HG03558 (cell line): ENCODE measurements at regions not wholly inside any gene's neighbourhood (a gene's known extent, or its start where the extent isn't known, plus 50 kb on each side); places are given as distances from the start of the nearest gene placed in this dataset.

ENCODE experiments used
- ATAC-seq: cut with Tn5 transposase; IDR thresholded peaks from one replicate; pipeline ENCODE4 v1.9.1; 2021; ENCODE audit warnings: moderate number of reproducible peaks; ENCODE audit not compliant: unreplicated experiment; ENCODE audit errors: extremely low read depth

- ATAC-seq = no peak
Measured at GRCh38 chr4:10738826-10739489, 54.4 kb upstream of the CLNK start.

DNA sequence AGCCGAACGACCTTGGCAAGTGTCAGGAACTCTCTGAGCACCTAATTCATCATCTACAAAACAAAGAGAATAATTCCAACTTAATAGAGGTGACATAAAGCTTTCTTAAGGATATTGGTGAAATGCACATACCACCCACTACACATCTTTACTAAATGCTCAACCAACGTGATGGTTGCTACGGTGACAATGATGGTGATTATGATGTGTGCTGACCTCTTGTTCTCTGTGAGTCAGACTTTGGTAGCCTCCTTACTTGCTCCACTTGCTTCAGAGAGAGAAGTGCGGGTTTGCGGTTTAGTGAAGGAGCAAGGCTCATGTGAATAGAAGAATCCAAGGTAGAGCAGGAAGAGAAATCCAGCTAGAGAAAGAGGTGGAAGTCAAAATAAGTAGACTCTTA, 52.8 kb upstream of the CLNK start:
- ATAC-seq = no peak

- ATAC-seq = no peak
Measured at GRCh38 chr4:10736895-10737294, 52.3 kb upstream of the CLNK start.

DNA sequence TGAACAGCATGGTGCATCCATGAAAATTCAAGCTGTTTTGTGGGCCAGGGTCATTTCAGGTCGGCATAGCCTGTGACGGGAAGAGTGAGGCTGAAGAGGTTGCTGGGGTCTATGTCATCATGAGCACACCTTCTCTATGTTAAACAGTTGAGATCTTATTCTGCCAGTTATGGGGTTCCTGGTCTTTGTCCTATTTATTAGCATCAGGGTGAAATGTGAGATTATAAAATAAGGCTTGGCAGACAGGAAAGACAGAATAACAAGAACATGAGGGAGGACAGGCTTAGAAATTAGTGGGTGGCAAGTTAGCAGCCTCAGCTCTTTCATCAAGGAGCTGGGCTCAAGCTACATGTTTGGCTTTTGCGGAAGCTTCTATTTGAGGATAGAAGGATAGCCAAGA, 51.7 kb upstream of the CLNK start:
- ATAC-seq = no peak

- ATAC-seq = no peak
Measured at GRCh38 chr4:10734697-10735096, 50.1 kb upstream of the CLNK start.
